Left lobe of liver (tissue), 2 donors: ENCODE measurements at regions not wholly inside any gene's neighbourhood (a gene's known extent, or its start where the extent isn't known, plus 50 kb on each side); places are given as distances from the start of the nearest gene placed in this dataset.
"Not testable (repeated sequence)": the region's sequence is repeated elsewhere in the genome, so short reads cannot be mapped to it uniquely, and the experiment has no call there.

Experiments
- ATAC-seq: fragments of 200-7000 bp; cut with Tn5 transposase; one replicate; pipeline ENCODE4 v1.9.1; 2020; ENCODE audit warnings: mild to moderate bottlenecking, moderate library complexity
- DNase-seq: peaks from one replicate; pipeline ENCODE4 v3.0.0-alpha.2; 2020; ENCODE audit warnings: low spot score
- donor health status: DM: no; HTN: no; CAD: no; lungs with moderate emphysema.
- donor health status: DM: no; HTN: yes; CAD: no.

DNA sequence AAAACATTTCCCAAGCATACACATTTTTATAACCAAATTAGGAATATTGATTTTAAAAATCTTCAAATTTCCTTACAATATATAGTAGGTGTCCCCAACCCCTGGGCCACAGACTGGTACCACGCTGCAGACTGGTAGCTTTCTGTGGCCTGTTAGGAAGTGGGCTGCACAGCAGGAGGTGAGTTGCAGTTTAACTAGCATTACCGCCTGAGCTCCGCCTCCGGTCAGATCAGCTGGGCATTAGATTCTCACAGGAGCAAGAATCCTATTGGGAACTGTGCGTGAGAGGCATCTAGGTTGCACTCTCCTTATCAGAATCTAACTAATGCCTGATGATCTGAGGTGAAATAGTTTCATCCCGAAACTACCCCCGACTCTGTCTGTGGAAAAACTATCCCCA is 62.1 kb downstream of the ZWINT start:
- DNase-seq (no peak), ATAC-seq (no peak)

DNA sequence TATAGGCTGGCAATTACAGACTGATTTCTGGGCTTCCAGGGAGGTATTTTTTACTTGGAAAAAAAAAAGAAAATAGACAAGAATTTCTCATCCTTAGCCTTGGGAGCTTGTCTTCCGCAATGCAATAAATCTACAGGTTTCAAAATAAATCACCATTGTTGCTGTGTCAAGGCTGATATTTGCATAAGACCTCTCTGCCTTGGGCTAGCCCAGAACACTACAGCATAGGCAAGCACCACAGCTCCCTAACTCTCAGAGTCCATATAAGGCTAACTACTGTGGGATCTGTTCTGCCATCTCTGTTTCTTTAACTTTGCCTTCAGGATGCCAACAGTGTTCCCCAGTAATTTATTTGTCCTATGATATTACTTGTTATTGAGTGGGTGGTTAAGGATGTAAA is 64.4 kb downstream of the ZWINT start:
- ATAC-seq = no peak

DNA sequence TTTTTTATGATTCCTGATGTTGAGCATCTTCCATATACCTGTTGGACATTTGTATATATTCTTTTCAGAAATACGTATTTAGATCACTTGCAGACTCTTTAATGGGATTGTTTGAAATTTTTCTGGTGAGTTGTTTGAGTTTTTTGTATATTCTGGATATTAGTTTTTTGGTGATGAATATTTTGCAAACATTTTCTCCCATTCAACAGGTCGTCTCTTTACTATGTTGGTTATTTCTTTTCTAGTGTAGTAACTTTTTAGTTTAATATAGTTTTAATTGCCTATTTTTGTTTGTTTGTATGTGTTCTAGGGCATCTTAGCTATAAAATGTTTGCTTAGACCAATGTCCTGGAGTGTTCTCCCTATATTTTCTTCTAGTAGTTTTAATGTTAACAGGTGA is 72.7 kb downstream of the ZWINT start:
- DNase-seq = no peak
- no peak for ATAC-seq

More for the DNA sequence above, 64.4 kb downstream of the ZWINT start:
- no peak for DNase-seq

DNA sequence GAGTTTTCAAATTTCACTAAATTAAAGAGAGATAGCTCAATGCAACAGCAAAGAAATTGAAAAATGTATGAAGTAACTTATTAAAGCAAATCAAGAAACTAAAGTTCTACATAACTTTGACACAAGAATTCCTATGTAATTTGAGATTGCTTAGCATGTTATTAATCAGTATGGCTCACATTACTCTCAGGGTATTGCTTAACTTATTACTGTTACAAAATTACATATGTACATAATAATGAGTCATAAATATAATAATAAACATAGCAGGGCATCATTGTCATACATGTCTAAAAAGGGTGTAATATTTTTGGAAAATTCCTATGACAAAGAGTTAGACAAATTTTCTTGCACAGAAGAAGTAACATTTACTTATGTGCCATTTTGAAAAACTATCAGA is 75.0 kb downstream of the ZWINT start:
- ATAC-seq = no peak

DNA sequence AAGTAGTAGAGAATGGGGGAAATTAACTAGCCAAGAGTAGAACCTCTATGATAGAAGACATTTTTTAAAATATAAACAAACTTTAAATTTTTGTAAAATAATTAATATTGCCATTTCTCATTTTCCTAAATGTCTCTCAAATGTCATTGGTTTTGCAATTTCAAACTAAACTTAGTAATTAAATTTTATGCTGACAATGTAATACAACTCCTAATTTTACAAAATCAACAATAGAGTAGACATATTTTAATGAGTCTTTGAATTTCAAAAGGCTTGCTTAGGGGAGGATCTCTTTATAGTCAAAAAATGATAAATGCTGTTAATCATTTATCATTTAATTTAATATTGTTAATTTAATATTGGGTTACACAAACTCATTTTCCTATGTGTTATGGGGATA is 81.8 kb downstream of the ZWINT start:
- DNase-seq (no peak), ATAC-seq (no peak)

More for the DNA sequence above, 75.0 kb downstream of the ZWINT start:
- no peak for DNase-seq

DNA sequence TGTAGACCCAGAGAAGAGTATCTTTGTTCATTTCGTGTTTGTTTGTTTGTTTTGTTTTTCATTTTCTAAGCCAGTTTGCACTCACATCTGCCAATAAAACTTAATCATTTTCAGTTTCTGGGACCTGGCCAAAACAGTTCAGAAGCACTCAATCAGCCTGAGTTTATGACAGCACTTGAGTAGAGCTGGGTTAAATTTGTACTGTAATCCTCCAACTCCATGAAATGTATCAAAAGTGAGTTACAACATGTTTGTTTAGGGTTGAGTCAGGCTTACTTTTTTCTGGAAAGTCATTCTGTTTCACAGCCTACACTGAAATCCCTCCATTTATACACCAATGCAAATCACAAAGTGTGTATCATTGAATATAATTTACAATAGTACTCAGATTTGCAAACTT is 91.9 kb downstream of the ZWINT start:
- DNase-seq (no peak), ATAC-seq (no peak)

DNA sequence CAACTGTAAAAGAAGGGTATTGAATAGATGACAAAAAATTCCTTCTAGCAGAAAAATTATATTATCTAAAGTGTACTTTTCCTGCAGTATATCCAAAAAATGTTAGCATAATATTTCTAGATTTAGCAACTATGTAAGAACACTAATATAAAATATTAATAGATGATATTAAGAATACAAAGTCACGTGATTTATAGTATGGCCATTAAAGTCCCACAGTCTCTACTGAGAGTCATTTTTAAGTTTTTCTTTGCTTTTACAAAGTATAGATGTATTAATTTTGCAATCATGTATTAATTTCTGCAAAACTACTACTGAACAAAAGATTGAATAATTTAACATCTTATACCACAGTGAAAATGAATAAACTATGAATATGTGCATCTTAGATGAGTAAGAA is 94.9 kb downstream of the ZWINT start:
- ATAC-seq = no peak

DNA sequence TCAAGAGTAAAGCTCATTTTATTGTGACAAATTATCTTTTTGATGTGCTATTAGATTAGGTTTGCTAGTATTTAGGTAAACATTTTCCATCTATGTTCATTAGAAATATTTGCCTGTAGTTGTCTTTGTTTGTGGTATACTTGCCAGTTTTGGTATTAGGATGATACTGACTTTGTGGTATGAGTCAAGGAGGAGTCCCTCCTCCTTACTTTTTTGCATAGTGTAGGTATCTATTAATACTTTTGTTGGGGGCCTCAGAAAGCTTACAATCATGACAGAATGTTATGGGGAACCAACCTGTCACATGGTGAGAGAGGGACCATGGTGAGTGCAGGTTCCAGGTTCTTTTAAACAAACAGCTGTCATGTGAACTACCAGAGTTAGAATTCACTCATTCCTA is 102.1 kb downstream of the ZWINT start:
- ATAC-seq = no peak

More for the DNA sequence above, 94.9 kb downstream of the ZWINT start:
- DNase-seq = no peak

DNA sequence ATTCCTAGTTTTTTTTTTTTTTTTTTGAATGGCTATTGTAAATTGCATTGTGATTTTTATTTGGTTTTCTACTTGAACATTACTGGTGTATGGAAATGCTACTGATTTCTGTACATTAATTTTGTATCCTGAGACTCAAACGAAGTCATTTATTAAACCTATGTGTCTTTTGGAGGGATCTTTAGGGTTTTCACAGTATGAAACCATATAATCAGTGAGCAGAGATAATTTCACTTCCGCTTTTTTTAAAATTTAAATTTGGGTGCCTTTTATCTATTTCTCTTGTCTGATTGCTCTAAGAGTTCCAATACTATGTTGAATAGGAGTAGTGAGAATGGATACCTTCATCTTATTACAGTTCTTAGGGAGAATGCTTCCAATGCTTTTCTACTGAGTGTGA is 102.7 kb downstream of the ZWINT start:
- ATAC-seq (no peak), DNase-seq (no peak)

More for the DNA sequence above, 102.1 kb downstream of the ZWINT start:
- no peak for DNase-seq

DNA sequence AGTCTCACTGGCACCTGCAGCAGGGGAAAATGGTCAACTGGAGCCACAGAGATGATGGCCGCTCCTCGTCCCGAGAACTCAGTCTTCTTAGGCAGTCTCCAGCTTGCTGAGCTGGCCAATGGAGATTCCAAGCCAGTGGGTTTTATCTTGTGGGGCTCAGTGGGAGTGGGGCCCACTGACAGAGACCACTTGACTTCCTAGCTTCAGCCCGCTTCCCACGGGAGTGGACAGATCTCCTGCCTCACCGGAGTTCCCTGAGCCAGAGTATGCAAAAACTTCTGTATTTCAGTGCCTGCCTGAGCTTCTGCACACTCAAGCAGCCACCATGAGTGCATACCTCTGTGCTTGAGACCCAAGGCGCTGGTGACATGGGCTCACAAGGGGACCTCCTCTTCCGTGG is 105.8 kb downstream of the ZWINT start:
- ATAC-seq = no peak
- no peak for DNase-seq

DNA sequence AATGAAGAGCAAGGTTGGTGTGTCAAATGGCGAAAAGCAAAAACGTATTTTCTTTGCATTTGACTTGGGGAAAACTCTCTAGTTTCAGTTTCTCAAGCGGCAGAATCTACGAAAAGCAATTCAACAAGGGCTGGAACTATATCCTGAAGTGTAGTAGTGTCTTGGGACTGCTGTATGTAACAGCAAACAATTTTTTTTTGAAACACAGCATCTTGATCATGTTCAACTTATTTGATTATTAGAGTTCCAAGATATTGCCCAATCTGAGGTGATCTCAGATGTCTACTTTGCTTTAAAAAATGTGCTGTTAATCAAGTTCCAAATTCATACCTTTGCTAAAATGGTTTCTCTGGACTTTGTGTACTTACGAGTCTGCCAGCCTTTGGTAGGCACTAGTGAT is 120.6 kb downstream of the ZWINT start:
- no peak for ATAC-seq

DNA sequence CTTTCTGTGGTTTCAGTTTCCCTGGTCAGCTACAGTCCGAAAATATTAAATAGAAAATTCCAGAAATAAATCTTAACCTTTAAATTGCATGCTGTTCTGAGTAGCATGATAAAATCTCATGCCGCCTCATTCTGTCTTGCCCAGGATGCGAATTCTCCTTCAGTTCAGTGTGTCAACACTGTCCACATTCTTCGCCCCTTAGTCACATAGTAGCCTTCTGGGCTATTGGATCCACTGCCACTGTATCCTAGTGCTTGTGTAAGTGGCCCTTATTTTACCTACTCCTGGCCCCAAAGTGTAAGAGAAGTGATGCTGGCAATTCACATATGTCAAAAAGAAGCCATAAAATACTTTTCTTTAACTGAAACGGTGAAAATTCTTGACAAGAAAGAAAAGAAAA is 129.6 kb downstream of the ZWINT start:
- ATAC-seq = no peak

More for the DNA sequence above, 120.6 kb downstream of the ZWINT start:
- no peak for DNase-seq

DNA sequence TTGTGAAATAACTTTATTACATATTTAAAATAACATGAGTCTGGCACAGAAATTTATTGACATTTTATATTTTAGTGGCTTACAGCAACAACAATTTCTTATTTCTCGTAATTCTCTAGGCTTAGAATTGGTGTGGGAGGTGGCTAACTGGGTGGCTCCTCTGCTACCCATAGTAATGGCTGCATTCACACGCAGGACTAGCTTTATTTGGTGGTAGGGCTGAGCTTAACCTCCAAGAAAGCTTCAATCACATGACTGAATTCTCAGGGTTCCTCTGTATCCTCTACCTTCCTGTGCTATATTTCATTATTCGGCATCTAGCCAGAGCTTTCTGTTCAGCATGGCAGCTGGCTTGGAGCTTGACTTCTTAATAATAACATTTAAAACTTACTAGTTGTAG is 138.8 kb downstream of the ZWINT start:
- ATAC-seq (no peak), DNase-seq (no peak)

More for the DNA sequence above, 129.6 kb downstream of the ZWINT start:
- no peak for DNase-seq

DNA sequence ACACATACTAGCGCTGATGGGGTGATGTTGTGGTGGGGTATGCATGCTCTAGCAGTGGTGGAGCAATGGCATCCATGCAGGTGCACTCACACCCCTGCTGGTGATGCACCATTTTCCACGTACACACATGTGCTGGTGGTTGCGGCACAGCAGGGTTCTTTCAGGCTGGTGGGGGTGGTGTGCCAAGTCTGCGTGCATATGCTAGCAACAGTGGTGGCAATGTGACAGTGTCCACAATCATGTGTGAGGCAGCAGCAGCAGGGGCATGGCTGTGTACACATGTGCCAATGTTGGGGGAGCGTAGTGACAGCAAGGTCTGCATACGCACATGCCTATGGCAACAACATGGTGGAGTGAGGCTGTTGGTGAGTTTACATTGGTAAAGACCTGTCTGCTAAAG is 148.1 kb downstream of the ZWINT start:
- DNase-seq (no peak), ATAC-seq (no peak)

DNA sequence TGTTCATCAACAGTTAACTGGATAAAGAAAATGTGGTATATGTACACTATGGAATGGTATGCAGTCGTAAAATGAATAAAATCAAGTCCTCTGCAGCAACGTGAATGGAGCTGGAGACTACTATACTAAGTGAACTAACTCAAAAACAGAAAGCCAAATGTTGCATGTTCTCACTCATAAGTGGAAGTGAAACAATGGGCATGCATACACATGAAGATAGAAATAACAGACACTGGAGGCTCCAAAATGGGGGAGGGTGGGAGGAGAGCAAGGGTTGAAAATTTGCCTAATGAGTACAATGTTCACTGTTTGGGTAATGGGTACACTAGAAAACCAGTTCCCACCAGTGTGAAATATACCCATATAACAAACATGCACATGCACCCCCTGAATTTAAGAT is 179.5 kb downstream of the ZWINT start:
- DNase-seq (no peak), ATAC-seq (no peak)

DNA sequence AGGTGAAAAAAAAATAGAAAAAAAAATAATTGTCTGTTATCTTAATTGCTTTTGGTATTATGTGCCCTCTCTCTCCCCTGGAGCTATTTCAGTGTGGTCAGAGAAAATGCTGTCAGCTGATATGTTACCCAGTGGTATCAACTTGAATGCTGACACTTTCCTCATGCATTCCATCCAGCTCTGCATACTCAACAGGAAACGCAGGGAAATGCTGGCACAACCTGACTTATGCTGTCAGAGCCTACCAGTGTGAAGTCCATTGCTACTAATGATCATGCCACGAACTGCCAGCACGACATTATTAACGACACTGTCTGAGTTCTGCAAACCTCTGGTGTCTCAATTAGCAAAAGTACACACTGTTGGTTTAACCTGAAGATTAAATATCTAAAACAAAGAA is 182.8 kb downstream of the ZWINT start:
- ATAC-seq = no peak
- DNase-seq = no peak

DNA sequence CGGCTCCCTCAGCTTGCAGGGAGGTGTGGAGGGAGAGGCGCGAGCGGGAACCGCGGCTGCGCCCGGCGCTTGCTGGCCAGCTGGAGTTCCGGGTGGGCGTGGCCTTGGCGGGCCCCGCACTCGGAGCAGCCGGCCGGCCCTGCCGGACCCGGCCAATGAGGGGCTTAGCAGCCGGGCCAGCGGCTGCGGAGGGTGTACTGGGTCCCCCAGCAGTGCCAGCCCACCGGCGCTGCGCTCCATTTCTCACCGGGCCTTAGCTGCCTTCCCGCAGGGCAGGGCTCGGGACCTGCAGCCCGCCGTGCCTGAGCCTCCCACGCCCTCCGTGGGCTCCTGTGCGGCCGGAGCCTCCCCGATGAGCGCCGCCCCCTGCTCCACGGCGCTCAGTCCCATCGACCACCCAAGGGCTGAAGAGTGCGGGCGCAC is 206.0 kb downstream of the ZWINT start:
- not testable (repeated sequence) for ATAC-seq, DNase-seq

DNA sequence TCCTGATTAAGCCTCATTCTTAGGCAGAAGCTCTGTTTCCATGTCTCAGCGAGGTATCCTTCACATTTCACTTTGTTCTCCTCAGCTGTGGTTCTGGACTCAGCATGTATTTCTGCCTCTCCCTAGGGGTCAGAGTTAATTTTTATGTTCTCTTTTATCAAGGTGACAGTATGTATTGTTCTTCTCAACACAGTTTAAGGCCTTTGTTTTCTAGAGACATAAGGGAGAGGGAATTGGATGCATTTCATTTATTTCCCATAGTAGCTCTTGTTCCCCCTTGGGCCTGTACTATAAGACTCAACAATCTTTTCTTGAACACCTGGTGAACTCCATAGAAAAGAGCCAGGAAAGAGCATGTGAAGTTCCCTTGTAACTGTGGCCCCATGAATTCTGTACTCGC is 214.3 kb downstream of the ZWINT start:
- DNase-seq = no peak
- no peak for ATAC-seq

DNA sequence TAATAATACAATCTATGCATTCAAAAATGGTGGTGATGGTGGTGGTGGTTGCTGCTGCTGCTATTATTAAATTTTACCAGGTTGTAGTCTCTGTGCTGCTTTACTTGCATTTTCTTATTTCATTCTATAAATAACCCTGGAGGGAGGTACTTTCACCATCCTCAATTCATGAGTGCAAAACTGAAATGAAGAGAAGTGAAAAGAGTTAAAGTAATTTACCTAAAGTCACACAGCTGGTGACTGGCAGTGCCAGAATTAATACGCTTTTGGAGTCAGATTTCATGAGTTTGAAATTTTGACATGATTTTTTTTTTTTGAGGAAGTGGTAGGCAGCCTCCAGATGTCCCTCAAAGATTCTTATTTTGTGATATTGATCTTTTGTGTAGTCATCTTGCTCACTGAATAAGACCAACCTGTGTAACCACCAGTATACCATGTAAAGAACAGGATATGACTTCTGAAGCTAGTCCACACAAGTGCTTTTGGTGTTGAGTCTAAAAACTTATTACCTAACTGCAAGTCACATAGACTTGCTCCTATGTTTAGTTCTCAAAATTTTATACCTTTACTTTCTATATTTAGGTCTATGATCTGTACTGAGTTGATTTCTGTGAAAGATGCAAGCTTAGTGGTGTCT is 218.8 kb downstream of the ZWINT start:
- DNase-seq (no peak), ATAC-seq (no peak)

DNA sequence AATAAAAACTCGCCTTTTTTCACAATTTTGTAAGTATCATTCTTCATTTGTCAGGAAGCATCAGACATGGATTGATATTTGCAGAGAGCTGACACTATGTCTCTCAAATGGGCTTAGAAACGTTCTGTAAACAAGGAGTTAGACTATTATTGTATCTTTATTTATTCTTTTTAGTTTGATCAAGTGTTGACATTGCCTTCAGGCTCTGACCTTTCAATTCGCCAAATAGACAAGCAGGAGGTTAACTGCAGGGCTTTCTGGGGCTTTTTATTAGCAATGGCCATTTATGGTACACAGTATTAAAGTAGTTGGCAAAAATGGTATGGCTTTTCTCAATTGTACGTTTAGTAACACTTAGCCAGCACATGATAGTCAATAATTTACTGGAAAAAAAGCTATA is 221.7 kb downstream of the ZWINT start:
- no peak for DNase-seq
- ATAC-seq = peak; percentile 73

DNA sequence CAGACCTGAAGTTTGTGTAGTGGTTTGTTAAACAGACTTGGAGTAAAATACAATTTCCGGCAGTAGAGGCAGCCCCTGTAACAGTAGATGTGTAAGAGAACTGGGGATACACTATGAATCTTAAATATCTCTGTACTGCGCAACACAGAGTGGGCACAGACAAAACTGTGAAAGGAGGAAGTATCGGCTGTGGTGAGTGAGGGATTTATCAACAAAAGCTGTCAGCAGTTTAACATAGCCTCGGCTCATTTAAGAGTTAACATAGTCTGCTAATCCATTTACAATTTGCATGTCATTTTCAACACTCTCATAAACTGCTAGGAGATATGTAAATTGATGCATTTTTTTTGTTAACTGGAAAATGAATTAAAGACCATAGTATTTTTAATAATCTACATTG is 225.2 kb downstream of the ZWINT start:
- ATAC-seq = no peak

DNA sequence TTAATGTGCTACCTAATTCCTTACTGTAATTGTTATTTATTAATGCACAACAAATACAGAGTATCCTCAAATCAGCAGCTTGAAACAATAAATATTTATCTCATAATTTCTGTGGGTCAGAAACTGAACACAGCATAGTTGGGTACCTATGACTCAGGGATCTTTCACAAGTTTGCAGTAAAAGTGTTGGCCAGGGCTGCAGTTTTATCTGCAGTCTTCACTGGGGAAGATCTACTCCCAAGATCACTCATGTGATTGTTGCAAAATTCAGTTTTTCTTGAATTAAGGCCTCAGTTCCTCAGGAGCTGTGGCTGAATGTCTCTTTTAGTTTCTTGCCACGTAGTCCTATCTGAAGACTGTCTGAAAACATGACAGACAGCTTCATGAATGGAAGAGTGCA is 237.8 kb downstream of the ZWINT start:
- no peak for DNase-seq
- no peak for ATAC-seq

More for the DNA sequence above, 225.2 kb downstream of the ZWINT start:
- no peak for DNase-seq

DNA sequence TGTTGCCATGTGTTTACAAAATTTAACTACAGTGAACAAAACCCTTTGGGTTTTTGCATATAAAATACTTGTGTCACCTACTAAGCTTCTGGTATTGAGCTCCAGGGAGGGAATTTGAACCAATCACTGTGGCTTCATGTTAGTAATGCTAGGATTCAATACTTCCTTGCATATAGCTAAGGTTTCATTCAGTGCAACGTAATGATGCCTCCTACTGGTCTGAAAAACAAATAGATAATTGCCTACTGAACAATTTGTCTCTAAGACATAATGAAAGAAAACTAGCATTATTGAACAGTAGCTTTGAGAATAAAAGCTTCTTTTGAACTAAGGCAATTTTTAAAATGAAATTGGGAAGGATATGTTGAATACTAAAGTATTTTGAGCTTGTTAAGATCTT is 244.4 kb downstream of the ZWINT start:
- ATAC-seq = peak; percentile 94
- DNase-seq = no peak
